HG03280 (cell line): ENCODE measurements at regions not wholly inside any gene's neighbourhood (a gene's known extent, or its start where the extent isn't known, plus 50 kb on each side); places are given as distances from the start of the nearest gene placed in this dataset.
"Not testable (repeated sequence)": the region's sequence is repeated elsewhere in the genome, so short reads cannot be mapped to it uniquely, and the experiment has no call there.

Experiments
- ATAC-seq: cut with Tn5 transposase; IDR thresholded peaks from one replicate; pipeline ENCODE4 v1.9.1; 2021; ENCODE audit warnings: mild to moderate bottlenecking, moderate library complexity; ENCODE audit not compliant: unreplicated experiment

- peak; percentile 89 for ATAC-seq
Measured at GRCh38 chr5:68070591-68071281, 144.8 kb upstream of the PIK3R1 start.

GRCh38 chr5:68067976-68068603 is 147.5 kb upstream of the PIK3R1 start:
- ATAC-seq = no peak

- ATAC-seq = no peak
Measured at GRCh38 chr5:68067291-68067690, 148.3 kb upstream of the PIK3R1 start.

GRCh38 chr5:68066277-68066955 is 149.1 kb upstream of the PIK3R1 start:
- no peak for ATAC-seq

GRCh38 chr5:68065321-68065720 is 150.2 kb upstream of the PIK3R1 start:
- ATAC-seq = not testable (repeated sequence)

- no peak for ATAC-seq
Measured at GRCh38 chr5:68060382-68060781, 155.2 kb upstream of the PIK3R1 start.

- ATAC-seq = no peak
Measured at GRCh38 chr5:68057191-68057590, 158.4 kb upstream of the PIK3R1 start.

- no peak for ATAC-seq
Measured at GRCh38 chr5:68055686-68056085, 159.9 kb upstream of the PIK3R1 start.

GRCh38 chr5:68054638-68055037 is 160.9 kb upstream of the PIK3R1 start:
- no peak for ATAC-seq

- ATAC-seq = no peak
Measured at GRCh38 chr5:68053202-68053601, 162.4 kb upstream of the PIK3R1 start.

- ATAC-seq = no peak
Measured at GRCh38 chr5:68049053-68049713, 166.4 kb upstream of the PIK3R1 start.

- ATAC-seq = no peak
Measured at GRCh38 chr5:68048516-68048915, 167.0 kb upstream of the PIK3R1 start.

- ATAC-seq = not testable (repeated sequence)
Measured at GRCh38 chr5:68048054-68048453, 167.5 kb upstream of the PIK3R1 start.

- ATAC-seq = no peak
Measured at GRCh38 chr5:68047035-68047434, 168.5 kb upstream of the PIK3R1 start.

GRCh38 chr5:68046445-68046844 is 169.1 kb upstream of the PIK3R1 start:
- ATAC-seq = no peak

GRCh38 chr5:68041293-68041692 is 174.3 kb upstream of the PIK3R1 start:
- peak; percentile 80 for ATAC-seq

GRCh38 chr5:68037546-68037945 is 178.0 kb upstream of the PIK3R1 start:
- no peak for ATAC-seq

- ATAC-seq = no peak
Measured at GRCh38 chr5:68033961-68034571, 181.5 kb upstream of the PIK3R1 start.

GRCh38 chr5:68033029-68033428 is 182.5 kb upstream of the PIK3R1 start:
- ATAC-seq = no peak

- no peak for ATAC-seq
Measured at GRCh38 chr5:68032216-68032762, 183.3 kb upstream of the PIK3R1 start.
